Lung (tissue), 11 donors: ENCODE measurements at regions not wholly inside any gene's neighbourhood (a gene's known extent, or its start where the extent isn't known, plus 50 kb on each side); places are given as distances from the start of the nearest gene placed in this dataset.

ENCODE experiments used
- ATAC-seq: fragments of 200-7000 bp; cut with Tn5 transposase; one replicate; pipeline ENCODE4 v1.9.1; 2020; ENCODE audit warnings: moderate number of reproducible peaks; ENCODE audit not compliant: insufficient read depth, low FRiP score
- DNase-seq, 3 donors: peaks; one replicate each; pipeline ENCODE4 v3.0.0-alpha.2; 2013 to 2017
- H3K27ac ChIP-seq, 2 donors: one replicate each; pipeline ENCODE4 v1.5.1; 2013; ENCODE audit warnings: mild to moderate bottlenecking in 2 of 2, moderate library complexity in 2 of 2, control low read depth in 1 of 2, inconsistent platforms in 1 of 2, low read depth in 1 of 2, low read length in 1 of 2
- H3K27me3 ChIP-seq, 3 donors: one replicate each; pipeline ENCODE4 v1.5.1; 2013; ENCODE audit warnings: low read length in 2 of 3; ENCODE audit not compliant: control insufficient read depth in 3 of 3, insufficient read depth in 3 of 3
- H3K36me3 ChIP-seq, 4 donors: one replicate each; pipeline ENCODE4 v1.5.1; 2013; ENCODE audit warnings: low read length in 4 of 4, mild to moderate bottlenecking in 1 of 4, moderate library complexity in 1 of 4; ENCODE audit not compliant: control insufficient read depth in 4 of 4, insufficient read depth in 4 of 4
- H3K4me1 ChIP-seq, 5 donors: one replicate each; pipeline ENCODE4 v1.5.1; 2013; ENCODE audit warnings: low read length in 5 of 5, mild to moderate bottlenecking in 2 of 5, moderate library complexity in 1 of 5; ENCODE audit not compliant: control insufficient read depth in 5 of 5, insufficient read depth in 5 of 5
- H3K4me3 ChIP-seq: one replicate; pipeline ENCODE4 v1.5.1; 2013; ENCODE audit warnings: mild to moderate bottlenecking, control low read depth, moderate library complexity
- H3K9ac ChIP-seq, 2 donors: one replicate each; pipeline ENCODE4 v1.5.1; 2013; ENCODE audit warnings: low read length in 2 of 2, control low read depth in 1 of 2; ENCODE audit not compliant: insufficient read depth in 1 of 2
- H3K9me3 ChIP-seq, 4 donors: one replicate each; pipeline ENCODE4 v1.5.1; 2013; ENCODE audit warnings: low read length in 3 of 4, mild to moderate bottlenecking in 1 of 4, moderate library complexity in 1 of 4; ENCODE audit not compliant: control insufficient read depth in 4 of 4, insufficient read depth in 3 of 4
- WGBS, 2 donors: extraction: QIAGEN DNeasy Blood & Tissue Kit; methylation state at CpG; one replicate each; pipeline ENCODE4 v1.1.7; 2013; 5-methylcytosine and 5-hydroxymethylcytosine counted together
- TF ChIP-seq, protein P1 (sequence below): IDR thresholded peaks from 2 replicates; pipeline ENCODE4 v1.5.1; 2012; ENCODE audit warnings: mild to moderate bottlenecking; ENCODE audit errors: control extremely low read depth, extremely low read depth
- donor health status: control.
- donor health status: control.
- donor health status: Bipolar disorder and iron deficiency.
- donor health status: healthy.
- donor health status: DM: yes; HTN: yes; CAD: no.

DNA sequence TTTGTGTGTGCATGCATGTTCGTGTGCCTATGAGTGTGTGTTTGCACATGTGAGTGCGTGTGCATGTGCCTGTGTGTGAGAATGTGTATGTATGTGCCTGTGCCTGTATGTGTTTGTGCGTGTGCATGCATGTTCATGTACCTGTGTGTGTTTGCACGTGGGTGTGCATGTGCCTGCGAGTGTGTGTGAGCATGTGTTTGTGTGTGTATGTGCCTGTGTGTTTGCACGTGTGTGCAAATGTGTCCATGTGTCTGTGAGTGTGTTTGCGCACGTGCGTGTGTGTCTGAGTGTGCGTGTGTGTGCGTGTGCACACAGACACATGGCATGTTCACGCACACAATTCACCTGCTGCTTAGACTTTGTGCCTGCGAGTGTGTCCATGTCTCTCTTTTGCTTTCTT, 853.5 kb upstream of the SALL3 start:
- no peaks in the 10 kb centered on the region for H3K27me3 ChIP-seq
- no peak overlapping the region for H3K27ac ChIP-seq
- TF ChIP-seq, protein P1, sequence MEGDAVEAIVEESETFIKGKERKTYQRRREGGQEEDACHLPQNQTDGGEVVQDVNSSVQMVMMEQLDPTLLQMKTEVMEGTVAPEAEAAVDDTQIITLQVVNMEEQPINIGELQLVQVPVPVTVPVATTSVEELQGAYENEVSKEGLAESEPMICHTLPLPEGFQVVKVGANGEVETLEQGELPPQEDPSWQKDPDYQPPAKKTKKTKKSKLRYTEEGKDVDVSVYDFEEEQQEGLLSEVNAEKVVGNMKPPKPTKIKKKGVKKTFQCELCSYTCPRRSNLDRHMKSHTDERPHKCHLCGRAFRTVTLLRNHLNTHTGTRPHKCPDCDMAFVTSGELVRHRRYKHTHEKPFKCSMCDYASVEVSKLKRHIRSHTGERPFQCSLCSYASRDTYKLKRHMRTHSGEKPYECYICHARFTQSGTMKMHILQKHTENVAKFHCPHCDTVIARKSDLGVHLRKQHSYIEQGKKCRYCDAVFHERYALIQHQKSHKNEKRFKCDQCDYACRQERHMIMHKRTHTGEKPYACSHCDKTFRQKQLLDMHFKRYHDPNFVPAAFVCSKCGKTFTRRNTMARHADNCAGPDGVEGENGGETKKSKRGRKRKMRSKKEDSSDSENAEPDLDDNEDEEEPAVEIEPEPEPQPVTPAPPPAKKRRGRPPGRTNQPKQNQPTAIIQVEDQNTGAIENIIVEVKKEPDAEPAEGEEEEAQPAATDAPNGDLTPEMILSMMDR = no peak
- H3K36me3 ChIP-seq = no peaks in the 10 kb centered on the region
- WGBS, 2 donors = 95 to 96% methylated on average over 13 of the region's 13 CpGs
- no peak overlapping the region for H3K9ac ChIP-seq
- H3K4me1 ChIP-seq = peaks cover 0 to 36% (median 16%) of the 10 kb centered on the region in 5 donors
- peaks cover 0 to 5% (median 0%) of the 10 kb centered on the region in 4 donors for H3K9me3 ChIP-seq
- DNase-seq (no peak), ATAC-seq (no peak)
- no peak overlapping the region for H3K4me3 ChIP-seq

DNA sequence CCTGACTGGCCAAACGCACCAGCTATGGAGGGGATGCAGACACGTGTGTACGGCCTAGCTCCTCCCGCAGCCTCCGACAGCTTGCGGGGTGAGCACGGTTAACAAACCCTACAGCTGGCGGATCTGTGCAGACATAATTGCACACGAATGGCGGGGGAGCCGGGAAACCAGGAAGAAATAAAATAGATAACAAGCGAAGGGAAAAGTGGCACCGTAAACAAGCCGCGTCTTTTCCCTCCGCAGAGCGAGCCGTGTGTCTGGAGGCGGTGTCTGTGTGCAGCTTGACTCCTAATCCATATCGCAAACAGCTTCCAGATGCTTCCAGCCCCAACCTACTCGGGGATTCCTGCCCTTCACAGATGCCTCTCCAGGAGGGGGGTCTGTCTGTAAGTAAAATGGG, 853.1 kb upstream of the SALL3 start:
- peaks cover 0 to 36% (median 16%) of the 10 kb centered on the region in 5 donors for H3K4me1 ChIP-seq
- no peaks in the 10 kb centered on the region for H3K36me3 ChIP-seq
- H3K27me3 ChIP-seq = no peaks in the 10 kb centered on the region
- 61 to 74% methylated on average over 21 of the region's 21 CpGs for WGBS, 2 donors
- no peak overlapping the region for H3K9ac ChIP-seq
- no peak overlapping the region for H3K4me3 ChIP-seq
- peak; percentile 37 to 58 (median 42) for DNase-seq
- TF ChIP-seq, protein P1 = no peak
- H3K27ac ChIP-seq = no peak overlapping the region
- ATAC-seq = no peak
- peaks cover 0 to 5% (median 0%) of the 10 kb centered on the region in 4 donors for H3K9me3 ChIP-seq

DNA sequence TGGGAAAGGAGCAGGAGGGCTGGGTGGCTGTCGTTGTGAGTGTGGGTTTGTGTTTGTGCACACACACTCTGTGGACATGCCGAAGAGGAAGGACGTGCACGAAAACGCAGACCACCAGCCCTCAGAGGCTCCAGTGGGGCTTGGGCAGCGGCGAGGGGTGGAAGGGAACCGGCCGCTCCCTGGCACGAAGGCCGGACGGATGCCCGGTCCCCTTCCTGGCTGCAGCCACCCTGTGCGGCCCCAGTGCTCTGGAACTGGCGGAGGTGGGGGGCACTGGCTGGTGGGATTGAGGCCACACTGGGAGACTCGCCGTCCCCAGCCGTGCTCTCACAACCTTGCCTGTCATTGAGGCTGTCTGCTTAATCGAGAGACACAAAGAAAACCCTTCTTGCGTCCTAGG, 852.6 kb upstream of the SALL3 start:
- Histone ChIP-seq H3K4me3 (no peak overlapping the region), H3K27me3 (no peaks in the 10 kb centered on the region), H3K9me3 (peaks cover 0 to 5% (median 0%) of the 10 kb centered on the region in 4 donors), H3K36me3 (no peaks in the 10 kb centered on the region), H3K9ac (no peak overlapping the region), H3K4me1 (peaks cover 0 to 36% (median 16%) of the 10 kb centered on the region in 5 donors), H3K27ac (no peak overlapping the region)
- DNase-seq (no peak), ATAC-seq (no peak)
- 76 to 90% methylated on average over 20 of the region's 20 CpGs for WGBS, 2 donors
- TF ChIP-seq, protein P1 = no peak

DNA sequence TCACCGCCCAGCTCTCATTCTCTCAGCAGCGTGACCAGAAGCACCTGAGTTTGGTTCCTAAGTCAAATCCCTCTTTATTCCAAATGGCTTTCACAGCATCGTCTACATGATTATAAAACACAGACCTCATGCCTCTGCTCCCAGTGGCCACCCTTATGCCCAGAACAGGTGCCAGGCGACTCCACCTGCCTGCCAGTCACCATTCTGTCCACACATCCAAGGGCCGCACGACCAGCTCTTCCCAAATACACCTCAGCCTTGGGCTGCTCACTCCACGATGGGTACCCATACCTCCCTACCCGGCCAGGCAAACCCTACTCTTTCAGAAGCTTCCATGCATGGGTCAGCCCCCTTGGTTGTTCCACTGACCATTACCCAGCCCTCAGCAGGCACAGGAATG, 851.6 kb upstream of the SALL3 start:
- Histone ChIP-seq H3K4me3 (no peak overlapping the region), H3K27ac (no peak overlapping the region), H3K9ac (no peak overlapping the region), H3K36me3 (no peaks in the 10 kb centered on the region), H3K4me1 (peaks cover 0 to 34% (median 16%) of the 10 kb centered on the region in 5 donors), H3K9me3 (peaks cover 0 to 5% (median 0%) of the 10 kb centered on the region in 4 donors), H3K27me3 (no peaks in the 10 kb centered on the region)
- TF ChIP-seq, protein P1 = no peak
- ATAC-seq (no peak), DNase-seq (no peak)
- 85 to 86% methylated on average over 8 of the region's 8 CpGs for WGBS, 2 donors
